H4 (cell line): ENCODE measurements at regions not wholly inside any gene's neighbourhood (a gene's known extent, or its start where the extent isn't known, plus 50 kb on each side); places are given as distances from the start of the nearest gene placed in this dataset.

Source experiments
- DNase-seq: peaks from one replicate; pipeline ENCODE4 v3.0.0-alpha.2; 2015; ENCODE audit warnings: low spot score

- no peak for DNase-seq
Observed at GRCh38 chr9:107431461-107431860, 58.1 kb downstream of the KLF4 start.

- no peak for DNase-seq
Observed at GRCh38 chr9:107430071-107430470, 59.5 kb downstream of the KLF4 start.

GRCh38 chr9:107426126-107426525 lies 63.4 kb downstream of the KLF4 start:
- DNase-seq: no peak

- DNase-seq: peak; percentile 81
Observed at GRCh38 chr9:107425101-107426025, 64.2 kb downstream of the KLF4 start.

GRCh38 chr9:107423540-107423939 lies 66.0 kb downstream of the KLF4 start:
- no peak for DNase-seq

GRCh38 chr9:107422189-107423185 lies 67.1 kb downstream of the KLF4 start:
- DNase-seq: peak; percentile 83

- no peak for DNase-seq
Observed at GRCh38 chr9:107410420-107410819, 79.1 kb downstream of the KLF4 start.

- DNase-seq: no peak
Observed at GRCh38 chr9:107409581-107410389, 79.8 kb downstream of the KLF4 start.

- no peak for DNase-seq
Observed at GRCh38 chr9:107407675-107408074, 81.9 kb downstream of the KLF4 start.

GRCh38 chr9:107405511-107405910 lies 84.1 kb downstream of the KLF4 start:
- no peak for DNase-seq

GRCh38 chr9:107404736-107405135 lies 84.8 kb downstream of the KLF4 start:
- no peak for DNase-seq

- no peak for DNase-seq
Observed at GRCh38 chr9:107404161-107404560, 85.4 kb downstream of the KLF4 start.

GRCh38 chr9:107397076-107398044 lies 92.2 kb downstream of the KLF4 start:
- DNase-seq: peak; percentile 75

- no peak for DNase-seq
Observed at GRCh38 chr9:107394264-107394663, 95.3 kb downstream of the KLF4 start.

GRCh38 chr9:107390778-107391177 lies 98.8 kb downstream of the KLF4 start:
- DNase-seq: no peak

- no peak for DNase-seq
Observed at GRCh38 chr9:107390279-107390678, 99.3 kb downstream of the KLF4 start.

GRCh38 chr9:107389617-107390071 lies 99.9 kb downstream of the KLF4 start:
- peak; percentile 34 for DNase-seq

- no peak for DNase-seq
Observed at GRCh38 chr9:107388890-107389289, 100.7 kb downstream of the KLF4 start.

GRCh38 chr9:107387409-107387808 lies 102.2 kb downstream of the KLF4 start:
- no peak for DNase-seq

- no peak for DNase-seq
Observed at GRCh38 chr9:107386396-107386795, 103.2 kb downstream of the KLF4 start.
